ENCODE measurements at regions not wholly inside any gene's neighbourhood (a gene's known extent, or its start where the extent isn't known, plus 50 kb on each side); places are given as distances from the start of the nearest gene placed in this dataset.

- no peak overlapping the region for H3K4me2 ChIP-seq (ENCODE audit: insufficient read depth, low read length)
- DNase-seq (ENCODE audit: low read depth, low spot score) (peak; percentile 44), FAIRE-seq (no peak)
- H2AFZ ChIP-seq (ENCODE audit: low read depth, low read length): no peak overlapping the region
- H3K4me1 ChIP-seq (ENCODE audit: control insufficient read depth, extremely low read depth, insufficient read depth, low read length): no peaks in the 10 kb centered on the region
- no peaks in the 10 kb centered on the region for H3K79me2 ChIP-seq (ENCODE audit: control insufficient read depth, insufficient read depth, low read length)
- intact Hi-C loops (cut with micrococcal nuclease): no loop called here
- dilution Hi-C loops (cut with MboI; ENCODE audit: extremely low pct_ligation_motif_present, low sequenced_read_pairs): no loop called here
- no peaks in the 10 kb centered on the region for H3K36me3 ChIP-seq (ENCODE audit: control insufficient read depth in 2 of 2, extremely low read depth in 1 of 2, insufficient read depth in 2 of 2, low read length in 2 of 2)
- no peak overlapping the region for H3K4me3 ChIP-seq (replicated peaks in 1 of 3; ENCODE audit: insufficient read depth in 1 of 3, low read depth in 1 of 3, low read length in 3 of 3)
- H3K9me3 ChIP-seq (replicated peaks; ENCODE audit: control insufficient read depth, insufficient read depth, low read length): no peaks in the 10 kb centered on the region
- no peak overlapping the region for H3K27ac ChIP-seq (ENCODE audit: insufficient read depth, low read depth, low read length)
- BruUV-seq (replicated peaks): no TSS peak
- no peak overlapping the region for H3K9ac ChIP-seq (replicated peaks; ENCODE audit: extremely low read depth, insufficient read depth, low read length)
- H3K9me1 ChIP-seq (replicated peaks; ENCODE audit: control insufficient read depth, extremely low read depth, insufficient read depth, low read length): no peaks in the 10 kb centered on the region
- no peaks in the 10 kb centered on the region for H4K20me1 ChIP-seq (replicated peaks; ENCODE audit: control insufficient read depth, extremely low read depth, insufficient read depth, low read length)
- ChIA-PET POLR2A (no interaction called here), CTCF (interaction anchor here (0.8 kb wide), 1 partner anchor 1017 kb away, joined by 3 read pairs; no protein-coding TSS in a partner anchor)
- no peak for TF ChIP-seq MAX (IDR thresholded peaks at IDR 0.05; ENCODE audit: insufficient read depth, insufficient read length)
- no peak for TF ChIP-seq EZH2 (IDR thresholded peaks at IDR 0.05; ENCODE audit: borderline replicate concordance, low read depth, low read length, severe bottlenecking)
- no peak for TF ChIP-seq GATA2 (IDR thresholded peaks at IDR 0.05; ENCODE audit: insufficient read depth, insufficient read length, low read depth, low read length)
- TF ChIP-seq FOS (IDR thresholded peaks at IDR 0.05; ENCODE audit: borderline replicate concordance, insufficient read depth, low read length): no peak
- TF ChIP-seq POLR2A (IDR thresholded peaks at IDR 0.05; ENCODE audit: low read depth, low read length): no peak
- no peak for TF ChIP-seq MYC (IDR thresholded peaks at IDR 0.05; ENCODE audit: low read depth, low read length)
- no peak for TF ChIP-seq POLR2AphosphoS5 (IDR thresholded peaks at IDR 0.05; ENCODE audit: insufficient read depth, low read depth, low read length)
- TF ChIP-seq JUN (IDR thresholded peaks at IDR 0.05; ENCODE audit: borderline replicate concordance, insufficient read depth, insufficient read length, low read depth): no peak
- peaks cover 0 to 2% of the 10 kb centered on the region in 2 experiments for H3K27me3 ChIP-seq (ENCODE audit: control insufficient read depth in 2 of 2, insufficient read depth in 2 of 2, low read length in 2 of 2)
Measured at GRCh38 chr13:107139006-107139405, 571.1 kb upstream of the ARGLU1 start.

DNA sequence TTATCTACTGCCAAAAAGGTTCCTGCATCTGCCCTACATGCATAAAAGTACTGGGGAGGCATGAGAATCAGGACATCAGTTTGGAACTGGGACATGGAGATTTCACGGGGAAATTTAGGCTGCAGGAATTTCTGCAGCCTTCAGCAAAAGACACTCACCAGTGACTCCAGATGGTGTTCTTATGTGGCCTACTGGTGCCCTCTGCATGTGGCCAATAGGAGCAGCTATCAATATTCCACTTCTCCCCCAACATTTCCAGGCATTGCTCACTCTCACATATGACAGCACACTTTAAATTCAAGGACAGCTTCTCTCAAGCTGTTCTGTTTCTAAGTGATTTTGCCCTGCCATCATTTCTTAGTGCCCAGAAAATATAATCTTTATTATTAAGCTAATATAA, 570.5 kb upstream of the ARGLU1 start:
- dilution Hi-C loops (cut with MboI; ENCODE audit: extremely low pct_ligation_motif_present, low sequenced_read_pairs): no loop called here
- BruUV-seq (replicated peaks): no TSS peak

More for the DNA sequence above, 570.5 kb upstream of the ARGLU1 start:
- no peaks in the 10 kb centered on the region for H3K4me1 ChIP-seq (ENCODE audit: control insufficient read depth, extremely low read depth, insufficient read depth, low read length)
- intact Hi-C loops (cut with micrococcal nuclease): no loop called here
- POLR2A ChIA-PET: no interaction called here
- TF ChIP-seq JUN (IDR thresholded peaks at IDR 0.05; ENCODE audit: borderline replicate concordance, insufficient read depth, insufficient read length, low read depth) (no peak), MAX (IDR thresholded peaks at IDR 0.05; ENCODE audit: insufficient read depth, insufficient read length) (no peak), FOS (IDR thresholded peaks at IDR 0.05; ENCODE audit: borderline replicate concordance, insufficient read depth, low read length) (no peak), MYC (IDR thresholded peaks at IDR 0.05; ENCODE audit: low read depth, low read length) (no peak), EZH2 (IDR thresholded peaks at IDR 0.05; ENCODE audit: borderline replicate concordance, low read depth, low read length, severe bottlenecking) (no peak), POLR2A (IDR thresholded peaks at IDR 0.05; ENCODE audit: low read depth, low read length) (no peak), CTCF (IDR thresholded peaks at IDR 0.05; ENCODE audit: extremely low read depth in 1 of 2, insufficient read depth in 1 of 2, low read depth in 1 of 2, low read length in 2 of 2) (no peak)
- no peaks in the 10 kb centered on the region for H3K79me2 ChIP-seq (ENCODE audit: control insufficient read depth, insufficient read depth, low read length)
- no peaks in the 10 kb centered on the region for H3K9me3 ChIP-seq (replicated peaks; ENCODE audit: control insufficient read depth, insufficient read depth, low read length)
- CTCF ChIA-PET: no interaction called here
- no peak overlapping the region for H3K4me3 ChIP-seq (replicated peaks in 1 of 3; ENCODE audit: insufficient read depth in 1 of 3, low read depth in 1 of 3, low read length in 3 of 3)
- DNase-seq (ENCODE audit: low read depth, low spot score) (no peak), FAIRE-seq (no peak)
- no peak overlapping the region for H3K9ac ChIP-seq (replicated peaks; ENCODE audit: extremely low read depth, insufficient read depth, low read length)
- H2AFZ ChIP-seq (ENCODE audit: low read depth, low read length): no peak overlapping the region
- H3K27me3 ChIP-seq (ENCODE audit: control insufficient read depth in 2 of 2, insufficient read depth in 2 of 2, low read length in 2 of 2): peaks cover 2% of the 10 kb centered on the region in 2 experiments
- no peaks in the 10 kb centered on the region for H3K36me3 ChIP-seq (ENCODE audit: control insufficient read depth in 2 of 2, extremely low read depth in 1 of 2, insufficient read depth in 2 of 2, low read length in 2 of 2)
- no peaks in the 10 kb centered on the region for H3K9me1 ChIP-seq (replicated peaks; ENCODE audit: control insufficient read depth, extremely low read depth, insufficient read depth, low read length)
- no peaks in the 10 kb centered on the region for H4K20me1 ChIP-seq (replicated peaks; ENCODE audit: control insufficient read depth, extremely low read depth, insufficient read depth, low read length)
- H3K27ac ChIP-seq (ENCODE audit: insufficient read depth, low read depth, low read length): no peak overlapping the region
- no peak overlapping the region for H3K4me2 ChIP-seq (ENCODE audit: insufficient read depth, low read length)
